PC-9 (cell line): ENCODE measurements at regions not wholly inside any gene's neighbourhood (a gene's known extent, or its start where the extent isn't known, plus 50 kb on each side); places are given as distances from the start of the nearest gene placed in this dataset.
"Not testable (repeated sequence)": the region's sequence is repeated elsewhere in the genome, so short reads cannot be mapped to it uniquely, and the experiment has no call there.

ENCODE experiments used
- BruUV-seq: library from RNA; stranded (reverse); fragments of 400-500 nt; replicated peaks from 2 replicates; lab custom pipeline; 2021; lab: Mats Ljungman, UMichigan
- CTCF ChIA-PET: fragments of 300-600 bp; sonication (Branson Sonifier 250); formaldehyde crosslinking; loops from one replicate; lab custom pipeline; 2022; ENCODE audit warnings: antibody characterized with exemption; lab: Charles Lee
- POLR2A ChIA-PET: fragments of 300-600 bp; sonication (Branson Sonifier 250); formaldehyde crosslinking; loops from one replicate; lab custom pipeline; 2022; ENCODE audit warnings: antibody characterized with exemption; ENCODE audit not compliant: unreplicated experiment; lab: Charles Lee
- DNase-seq, 2 experiments: peaks; one replicate each; pipeline versions ENCODE4 v3.0.0 to v3.0.0-alpha.2; 2015 to 2022; ENCODE audit warnings: mixed read lengths in 1 of 2
- H2AFZ ChIP-seq: fragments of 200-600 bp; sonication (generic); 2 replicates; pipeline ENCODE4 v1.8.1; 2017; ENCODE audit warnings: antibody characterized with exemption
- H3F3A ChIP-seq: fragments of 200-600 bp; sonication (generic); 2 replicates; pipeline ENCODE4 v1.8.1; 2017; ENCODE audit warnings: antibody characterized with exemption, mild to moderate bottlenecking, low read depth; ENCODE audit not compliant: insufficient read depth
- H3K27ac ChIP-seq: fragments of 200-600 bp; sonication (generic); 2 replicates; pipeline ENCODE4 v1.6.1; 2016; ENCODE audit warnings: mixed run types
- H3K27me3 ChIP-seq: fragments of 200-600 bp; sonication (generic); 2 replicates; pipeline ENCODE4 v1.6.1; 2016; ENCODE audit warnings: low read depth, mixed run types; ENCODE audit not compliant: insufficient read depth
- H3K36me3 ChIP-seq: fragments of 200-600 bp; sonication (generic); 2 replicates; pipeline ENCODE4 v1.6.1; 2016; ENCODE audit warnings: low read depth, mixed run types
- H3K4me1 ChIP-seq: fragments of 200-600 bp; sonication (generic); replicated peaks from 2 replicates; pipeline ENCODE4 v1.6.1; 2016; ENCODE audit warnings: mixed run types; ENCODE audit not compliant: insufficient read depth
- H3K4me2 ChIP-seq: fragments of 200-600 bp; sonication (generic); 2 replicates; pipeline ENCODE4 v1.6.1; 2017; ENCODE audit warnings: mixed run types
- H3K4me3 ChIP-seq: fragments of 200-600 bp; sonication (generic); 2 replicates; pipeline ENCODE4 v1.6.1; 2016; ENCODE audit warnings: mixed run types
- H3K79me2 ChIP-seq: fragments of 200-600 bp; sonication (generic); 2 replicates; pipeline ENCODE4 v1.6.1; 2017; ENCODE audit warnings: low read depth, mixed run types
- H3K9me2 ChIP-seq: fragments of 200-600 bp; sonication (generic); 2 replicates; pipeline ENCODE4 v1.8.1; 2017; ENCODE audit warnings: mild to moderate bottlenecking; ENCODE audit not compliant: insufficient read depth
- H3K9me3 ChIP-seq: fragments of 200-600 bp; sonication (generic); 2 replicates; pipeline ENCODE4 v1.8.1; 2016; ENCODE audit warnings: low read depth; ENCODE audit not compliant: insufficient read depth
- H4K20me1 ChIP-seq: fragments of 200-600 bp; sonication (generic); 2 replicates; pipeline ENCODE4 v1.8.1; 2017; ENCODE audit not compliant: insufficient read depth
- EZH2 ChIP-seq: fragments of 200-600 bp; sonication (generic); IDR thresholded peaks from 2 replicates; pipeline ENCODE4 v1.8.0; 2017; ENCODE audit warnings: antibody characterized with exemption, low read depth
- intact Hi-C: fragments of 100-400 bp; cut with micrococcal nuclease; formaldehyde crosslinking; loops from one replicate; pipeline ENCODE4 v1.10.0; 2022; ENCODE audit not compliant: unreplicated experiment
- TF ChIP-seq, protein P1 (sequence below): fragments of 200-600 bp; sonication (generic); conservative IDR thresholded peaks from 2 replicates; pipeline ENCODE4 v1.6.1; 2017; ENCODE audit warnings: mixed run types, antibody characterized with exemption, mild to moderate bottlenecking, moderate library complexity

DNA sequence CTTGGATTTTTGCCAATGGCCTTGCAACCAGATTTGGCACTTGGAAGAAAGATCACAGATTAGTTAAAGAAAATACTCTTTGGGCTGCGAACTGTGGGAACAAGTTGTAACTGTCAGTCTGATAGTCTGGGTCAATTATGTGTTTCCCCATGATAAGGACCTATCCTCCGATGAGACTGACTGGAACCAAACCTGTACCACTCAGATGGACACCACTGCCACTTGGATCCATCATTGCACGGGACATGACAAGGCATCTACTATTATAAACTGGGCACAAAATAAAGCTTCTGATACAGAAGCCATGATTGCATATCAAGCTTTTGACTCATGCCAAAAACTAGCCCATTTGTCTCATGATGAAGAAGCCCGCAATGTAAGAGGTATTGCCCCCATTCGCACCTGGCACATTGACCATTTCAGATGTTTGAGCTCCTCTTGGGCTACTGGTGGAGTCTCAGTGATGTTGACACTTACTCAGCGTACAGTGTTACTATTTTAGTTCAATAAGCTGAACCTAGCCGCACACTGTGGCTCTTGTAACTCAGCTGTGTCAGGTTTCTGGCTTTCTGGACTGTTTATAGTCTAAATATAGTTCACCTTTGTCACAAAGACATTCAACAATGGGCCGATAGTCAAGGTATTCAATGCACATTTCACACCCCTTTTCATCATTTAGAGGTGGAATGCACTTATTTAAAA, 179.8 kb upstream of the RBBP8 start:
- intact Hi-C loops, result no loop called here
- ChIA-PET POLR2A (no interaction called here), CTCF (no interaction called here)
- Histone ChIP-seq H3K4me2 (no peak overlapping the region), H3F3A (no peaks in the 10 kb centered on the region), H3K9me3 (no peaks in the 10 kb centered on the region), H3K4me3 (no peak overlapping the region), H3K79me2 (no peaks in the 10 kb centered on the region), H2AFZ (no peak overlapping the region), H4K20me1 (no peaks in the 10 kb centered on the region), H3K27me3 (no peaks in the 10 kb centered on the region), H3K4me1 (no peaks in the 10 kb centered on the region), H3K36me3 (no peaks in the 10 kb centered on the region), H3K9me2 (no peaks in the 10 kb centered on the region; the same call in 1 of the 2 replicates), H3K27ac (no peak overlapping the region)
- no TSS peak for BruUV-seq
- TF ChIP-seq, protein P1, sequence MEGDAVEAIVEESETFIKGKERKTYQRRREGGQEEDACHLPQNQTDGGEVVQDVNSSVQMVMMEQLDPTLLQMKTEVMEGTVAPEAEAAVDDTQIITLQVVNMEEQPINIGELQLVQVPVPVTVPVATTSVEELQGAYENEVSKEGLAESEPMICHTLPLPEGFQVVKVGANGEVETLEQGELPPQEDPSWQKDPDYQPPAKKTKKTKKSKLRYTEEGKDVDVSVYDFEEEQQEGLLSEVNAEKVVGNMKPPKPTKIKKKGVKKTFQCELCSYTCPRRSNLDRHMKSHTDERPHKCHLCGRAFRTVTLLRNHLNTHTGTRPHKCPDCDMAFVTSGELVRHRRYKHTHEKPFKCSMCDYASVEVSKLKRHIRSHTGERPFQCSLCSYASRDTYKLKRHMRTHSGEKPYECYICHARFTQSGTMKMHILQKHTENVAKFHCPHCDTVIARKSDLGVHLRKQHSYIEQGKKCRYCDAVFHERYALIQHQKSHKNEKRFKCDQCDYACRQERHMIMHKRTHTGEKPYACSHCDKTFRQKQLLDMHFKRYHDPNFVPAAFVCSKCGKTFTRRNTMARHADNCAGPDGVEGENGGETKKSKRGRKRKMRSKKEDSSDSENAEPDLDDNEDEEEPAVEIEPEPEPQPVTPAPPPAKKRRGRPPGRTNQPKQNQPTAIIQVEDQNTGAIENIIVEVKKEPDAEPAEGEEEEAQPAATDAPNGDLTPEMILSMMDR, result no peak
- TF ChIP-seq EZH2, result no peak
- DNase-seq, result no peak

- H3F3A ChIP-seq, H4K20me1 ChIP-seq, H3K79me2 ChIP-seq, H3K27me3 ChIP-seq, H3K9me3 ChIP-seq, H2AFZ ChIP-seq, H3K4me3 ChIP-seq, H3K27ac ChIP-seq, CTCF ChIA-PET, H3K4me1 ChIP-seq, BruUV-seq, DNase-seq, POLR2A ChIA-PET, H3K36me3 ChIP-seq, H3K9me2 ChIP-seq, H3K4me2 ChIP-seq, intact Hi-C loops: not testable (repeated sequence)
Measured at GRCh38 chr18:22764005-22764404, 169.1 kb upstream of the RBBP8 start.

- H3K9me2 ChIP-seq, result no peaks in the 10 kb centered on the region
- DNase-seq, result no peak
- no peak overlapping the region for H3K27ac ChIP-seq
- H3K79me2 ChIP-seq, result no peaks in the 10 kb centered on the region
- H3K4me1 ChIP-seq, result no peaks in the 10 kb centered on the region
- ChIA-PET CTCF (no interaction called here), POLR2A (no interaction called here)
- intact Hi-C loops, result no loop called here
- no peaks in the 10 kb centered on the region for H3K9me3 ChIP-seq
- H3K4me3 ChIP-seq, result no peak overlapping the region
- H2AFZ ChIP-seq, result no peak overlapping the region
- H4K20me1 ChIP-seq, result no peaks in the 10 kb centered on the region
- BruUV-seq, result no TSS peak
- H3K36me3 ChIP-seq, result no peaks in the 10 kb centered on the region
- H3K4me2 ChIP-seq, result no peak overlapping the region
- no peaks in the 10 kb centered on the region for H3K27me3 ChIP-seq
- TF ChIP-seq EZH2, result no peak
- TF ChIP-seq, protein P1, result no peak
- no peaks in the 10 kb centered on the region for H3F3A ChIP-seq
Measured at GRCh38 chr18:22765896-22766295, 167.2 kb upstream of the RBBP8 start.

- Histone ChIP-seq H3K9me2 (no peaks in the 10 kb centered on the region), H2AFZ (no peak overlapping the region), H3F3A (no peaks in the 10 kb centered on the region), H3K79me2 (no peaks in the 10 kb centered on the region), H3K4me2 (no peak overlapping the region), H3K36me3 (no peaks in the 10 kb centered on the region), H4K20me1 (no peaks in the 10 kb centered on the region), H3K4me3 (no peak overlapping the region), H3K27me3 (no peaks in the 10 kb centered on the region), H3K4me1 (no peaks in the 10 kb centered on the region), H3K9me3 (no peaks in the 10 kb centered on the region), H3K27ac (no peak overlapping the region)
- DNase-seq, result no peak
- TF ChIP-seq EZH2, result no peak
- TF ChIP-seq, protein P1, result no peak
- CTCF ChIA-PET, result no interaction called here
- intact Hi-C loops, result no loop called here
- BruUV-seq, result no TSS peak
- POLR2A ChIA-PET, result no interaction called here
Measured at GRCh38 chr18:22767653-22768052, 165.5 kb upstream of the RBBP8 start.
